Ovary (tissue), 7 donors: ENCODE measurements at regions not wholly inside any gene's neighbourhood (a gene's known extent, or its start where the extent isn't known, plus 50 kb on each side); places are given as distances from the start of the nearest gene placed in this dataset.

Source experiments
- DNase-seq, 5 donors: peaks; one replicate each; pipeline ENCODE4 v3.0.0-alpha.2; 2019 to 2020
- H3K27ac ChIP-seq, 2 donors: fragments of 200-600 bp; one replicate each; pipeline versions ENCODE4 v1.5.1 to v1.8.0; 2019 to 2022
- H3K27me3 ChIP-seq: fragments of 200-600 bp; one replicate; pipeline ENCODE4 v1.8.0; 2022
- H3K36me3 ChIP-seq: fragments of 200-600 bp; sonication (generic); one replicate; pipeline ENCODE4 v1.5.1; 2019
- H3K4me1 ChIP-seq: one replicate; pipeline ENCODE4 v1.8.1; 2013; ENCODE audit warnings: mild to moderate bottlenecking, moderate library complexity; ENCODE audit not compliant: insufficient read depth
- H3K4me3 ChIP-seq: fragments of 200-600 bp; sonication (generic); one replicate; pipeline ENCODE4 v1.5.1; 2017
- H3K9me3 ChIP-seq, 2 donors: fragments of 200-600 bp in 1 of 2; sonication (generic) in 1 of 2; one replicate each; pipeline versions ENCODE4 v1.5.1 to v1.8.1; 2013 to 2019; ENCODE audit warnings: mild to moderate bottlenecking in 1 of 2, moderate library complexity in 1 of 2
- EP300 ChIP-seq: sonication (generic); formaldehyde crosslinking; IDR thresholded peaks from one replicate; pipeline ENCODE4 v1.6.1; 2017; ENCODE audit warnings: antibody characterized with exemption
- POLR2A ChIP-seq: fragments of 450-650 bp; IDR thresholded peaks from one replicate; pipeline ENCODE4 v1.6.1; 2017; ENCODE audit warnings: antibody characterized with exemption, mild to moderate bottlenecking, moderate library complexity
- WGBS, 3 donors: extraction: QIAGEN DNeasy Blood & Tissue Kit in 1 of 3; methylation state at CpG; one replicate each; pipeline versions ENCODE4 v1.1.5 to v1.1.7; 2013 to 2017; 5-methylcytosine and 5-hydroxymethylcytosine counted together
- intact Hi-C, 4 donors: fragments of 100-400 bp; cut with DNase I; formaldehyde crosslinking; loops; one replicate each; pipeline versions ENCODE4 v1.11.0 to v1.15.1; 2022 to 2023
- TF ChIP-seq, protein P1 (sequence below), 3 donors: fragments of 450-650 bp in 2 of 3; fragments of 200-600 bp in 1 of 3; IDR thresholded peaks; one replicate each; pipeline versions ENCODE4 v1.5.1 to v1.8.0; 2016 to 2022; ENCODE audit warnings: antibody characterized with exemption in 3 of 3, mild to moderate bottlenecking in 1 of 3
- donor health status: DM: no; HTN: no; CAD: no; lungs with moderate emphysema.
- donor health status: DM: no; HTN: no; CAD: no.
- donor health status: Bipolar disorder and iron deficiency.
- donor health status: DM: no; HTN: no; CAD: no.
- donor health status: DM: yes; HTN: yes; CAD: no.

DNA sequence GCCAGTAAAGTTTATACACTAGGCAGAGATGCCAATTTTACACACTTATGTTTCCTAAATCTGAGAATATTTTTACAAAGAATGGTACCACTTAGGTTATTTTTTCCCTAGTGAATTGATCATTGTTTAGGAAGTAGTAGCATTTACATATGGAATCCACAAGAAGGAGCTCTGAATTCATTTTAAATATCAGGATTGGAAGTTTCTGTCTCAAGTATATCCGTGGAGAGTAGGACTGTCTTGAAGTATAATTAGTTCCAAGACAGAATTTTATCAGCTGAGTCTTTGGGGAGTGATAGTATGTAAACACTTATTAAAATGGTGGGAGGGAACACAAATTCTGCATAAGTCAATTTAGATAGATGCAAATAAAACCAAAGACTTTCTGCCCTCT lies 82.3 kb upstream of the FAM98A start:
- Histone ChIP-seq H3K36me3 (no peaks in the 10 kb centered on the region), H3K27me3 (no peaks in the 10 kb centered on the region), H3K4me1 (no peaks in the 10 kb centered on the region), H3K9me3 (no peaks in the 10 kb centered on the region), H3K4me3 (no peak overlapping the region), H3K27ac (no peak overlapping the region)
- 0 to 5% (median 1%) methylated on average over 1 of the region's 1 CpG for WGBS, 3 donors
- intact Hi-C loops: no loop called here
- TF ChIP-seq, protein P1, sequence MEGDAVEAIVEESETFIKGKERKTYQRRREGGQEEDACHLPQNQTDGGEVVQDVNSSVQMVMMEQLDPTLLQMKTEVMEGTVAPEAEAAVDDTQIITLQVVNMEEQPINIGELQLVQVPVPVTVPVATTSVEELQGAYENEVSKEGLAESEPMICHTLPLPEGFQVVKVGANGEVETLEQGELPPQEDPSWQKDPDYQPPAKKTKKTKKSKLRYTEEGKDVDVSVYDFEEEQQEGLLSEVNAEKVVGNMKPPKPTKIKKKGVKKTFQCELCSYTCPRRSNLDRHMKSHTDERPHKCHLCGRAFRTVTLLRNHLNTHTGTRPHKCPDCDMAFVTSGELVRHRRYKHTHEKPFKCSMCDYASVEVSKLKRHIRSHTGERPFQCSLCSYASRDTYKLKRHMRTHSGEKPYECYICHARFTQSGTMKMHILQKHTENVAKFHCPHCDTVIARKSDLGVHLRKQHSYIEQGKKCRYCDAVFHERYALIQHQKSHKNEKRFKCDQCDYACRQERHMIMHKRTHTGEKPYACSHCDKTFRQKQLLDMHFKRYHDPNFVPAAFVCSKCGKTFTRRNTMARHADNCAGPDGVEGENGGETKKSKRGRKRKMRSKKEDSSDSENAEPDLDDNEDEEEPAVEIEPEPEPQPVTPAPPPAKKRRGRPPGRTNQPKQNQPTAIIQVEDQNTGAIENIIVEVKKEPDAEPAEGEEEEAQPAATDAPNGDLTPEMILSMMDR (IDR thresholded peaks at IDR 0.05): no peak
- TF ChIP-seq POLR2A: no peak
- TF ChIP-seq EP300: no peak
- no peak for DNase-seq

DNA sequence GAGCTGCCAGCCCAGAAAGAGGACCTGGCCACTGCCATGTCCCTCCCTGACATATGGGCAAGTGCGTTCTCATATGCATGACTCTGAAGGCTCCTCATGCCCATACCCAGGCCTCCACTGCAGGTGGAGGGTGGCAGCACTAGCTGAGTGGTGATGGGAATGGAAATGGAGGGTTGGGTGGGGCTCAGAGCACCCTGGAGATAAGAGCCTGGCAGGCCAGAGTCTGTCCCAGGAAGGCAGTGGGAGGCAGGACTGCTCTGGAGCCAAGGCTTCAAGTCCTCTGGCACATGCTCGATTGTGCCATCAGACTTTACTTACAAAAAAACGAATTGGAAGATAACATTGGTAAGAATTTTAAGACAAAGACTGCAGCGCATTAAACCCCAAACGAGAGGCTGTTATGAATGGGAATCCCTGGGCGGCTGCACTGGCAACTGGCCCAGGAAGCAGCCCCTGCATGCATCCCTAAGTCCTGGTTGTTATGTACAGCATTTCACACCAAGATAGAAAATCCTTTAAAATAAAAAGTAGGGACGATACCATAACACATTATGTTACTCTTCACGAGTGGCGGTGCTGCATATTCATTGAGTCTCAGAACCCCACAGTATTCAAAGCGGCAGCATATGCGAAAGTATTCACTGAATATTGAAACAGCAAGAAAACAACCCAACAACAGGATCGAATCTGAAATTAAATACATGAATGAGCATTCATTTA lies 81.7 kb upstream of the FAM98A start:
- no peaks in the 10 kb centered on the region for H3K36me3 ChIP-seq
- TF ChIP-seq EP300: no peak
- no peak for TF ChIP-seq POLR2A
- TF ChIP-seq, protein P1 (IDR thresholded peaks at IDR 0.05): no peak
- intact Hi-C loops: no loop called here
- DNase-seq: no peak
- H3K4me3 ChIP-seq: no peak overlapping the region
- H3K27ac ChIP-seq: no peak overlapping the region
- H3K27me3 ChIP-seq: no peaks in the 10 kb centered on the region
- no peaks in the 10 kb centered on the region for H3K4me1 ChIP-seq
- H3K9me3 ChIP-seq: no peaks in the 10 kb centered on the region
- 23 to 45% (median 40%) methylated on average over 12 of the region's 12 CpGs for WGBS, 3 donors

DNA sequence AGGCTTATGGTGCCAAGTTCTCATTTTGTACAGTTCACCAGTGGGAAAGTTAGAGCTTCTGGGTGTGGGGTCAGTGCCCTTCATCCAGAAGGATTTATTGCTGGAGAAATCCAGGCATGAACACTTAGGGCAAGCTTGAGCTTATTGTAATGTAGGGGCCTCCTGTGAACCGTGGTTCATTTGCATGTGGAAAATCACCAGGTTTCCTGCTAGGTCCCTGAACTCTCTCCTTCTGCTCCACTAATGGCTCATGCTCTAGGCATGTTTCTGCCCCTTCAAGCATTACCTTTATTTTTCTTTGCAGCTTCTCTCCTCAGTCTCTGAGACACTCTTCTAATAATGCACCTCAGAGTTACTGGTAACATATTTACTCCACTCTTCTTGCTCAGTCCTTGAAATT lies 79.3 kb upstream of the FAM98A start:
- DNase-seq: no peak
- intact Hi-C loops: no loop called here
- H3K36me3 ChIP-seq: no peaks in the 10 kb centered on the region
- no peak overlapping the region for H3K27ac ChIP-seq
- no peak overlapping the region for H3K4me3 ChIP-seq
- no peaks in the 10 kb centered on the region for H3K9me3 ChIP-seq
- H3K4me1 ChIP-seq: no peaks in the 10 kb centered on the region
- 40 to 61% (median 48%) methylated on average over 1 of the region's 1 CpG for WGBS, 3 donors
- TF ChIP-seq, protein P1 (IDR thresholded peaks at IDR 0.05): no peak
- TF ChIP-seq POLR2A (no peak), EP300 (no peak)
- no peaks in the 10 kb centered on the region for H3K27me3 ChIP-seq

DNA sequence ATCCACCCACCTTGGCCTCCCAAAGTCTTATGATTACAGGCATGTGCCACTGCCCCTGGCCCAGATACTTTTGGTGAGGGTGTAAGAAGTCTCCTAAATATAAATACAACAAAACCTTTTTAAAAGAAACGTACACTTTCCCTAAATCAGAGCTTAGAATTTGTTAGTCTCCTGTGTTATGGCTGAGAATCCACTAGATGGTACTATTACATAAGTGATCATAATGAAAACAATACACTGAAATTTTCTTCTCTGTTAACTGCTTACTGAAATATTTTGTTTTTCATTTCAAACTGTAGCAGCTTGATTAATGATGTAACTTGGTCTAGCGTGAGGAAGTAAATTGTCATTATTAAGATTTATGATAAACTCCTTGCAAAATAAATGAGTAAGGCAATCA lies 74.8 kb upstream of the FAM98A start:
- Histone ChIP-seq H3K4me1 (no peaks in the 10 kb centered on the region), H3K4me3 (no peak overlapping the region), H3K36me3 (no peaks in the 10 kb centered on the region), H3K9me3 (no peaks in the 10 kb centered on the region), H3K27ac (no peak overlapping the region), H3K27me3 (no peaks in the 10 kb centered on the region)
- TF ChIP-seq EP300: no peak
- TF ChIP-seq, protein P1 (IDR thresholded peaks at IDR 0.05): peak in 2 of 3 donors; percentile 15 to 18
- DNase-seq: no peak
- intact Hi-C loops: no loop called here
- WGBS, 3 donors: 1 to 5% (median 2%) methylated on average over 2 of the region's 2 CpGs
